DMS53 treated with DMSO at 0.1 percent for 48 hours (cell line): ENCODE measurements at regions not wholly inside any gene's neighbourhood (a gene's known extent, or its start where the extent isn't known, plus 50 kb on each side); places are given as distances from the start of the nearest gene placed in this dataset.
"Not testable (repeated sequence)": the region's sequence is repeated elsewhere in the genome, so short reads cannot be mapped to it uniquely, and the experiment has no call there.

Source experiments
- DNase-seq: peaks from one replicate; lab custom pipeline; 2025; ENCODE audit not compliant: unreplicated experiment; lab: John Stamatoyannopoulos, UW

- DNase-seq: no peak
Measured at GRCh38 chr15:88994286-88994685, 81.1 kb upstream of the MFGE8 start.

- no peak for DNase-seq
Measured at GRCh38 chr15:88995449-88995848, 82.3 kb upstream of the MFGE8 start.

- no peak for DNase-seq
Measured at GRCh38 chr15:88997531-88997930, 84.4 kb upstream of the MFGE8 start.

GRCh38 chr15:88998980-88999713 is 86.0 kb upstream of the MFGE8 start:
- no peak for DNase-seq

- not testable (repeated sequence) for DNase-seq
Measured at GRCh38 chr15:89001708-89002275, 86.5 kb upstream of the ABHD2 start.

GRCh38 chr15:89002281-89002761 is 85.9 kb upstream of the ABHD2 start:
- no peak for DNase-seq

- DNase-seq: no peak
Measured at GRCh38 chr15:89002830-89003229, 85.4 kb upstream of the ABHD2 start.

GRCh38 chr15:89003865-89004725 is 84.2 kb upstream of the ABHD2 start:
- DNase-seq: no peak

GRCh38 chr15:89004726-89005030 is 83.6 kb upstream of the ABHD2 start:
- no peak for DNase-seq

GRCh38 chr15:89007527-89007926 is 80.7 kb upstream of the ABHD2 start:
- DNase-seq: not testable (repeated sequence)

GRCh38 chr15:89007989-89008388 is 80.3 kb upstream of the ABHD2 start:
- no peak for DNase-seq

- DNase-seq: no peak
Measured at GRCh38 chr15:89009080-89009479, 79.2 kb upstream of the ABHD2 start.

GRCh38 chr15:89015412-89016097 is 72.7 kb upstream of the ABHD2 start:
- DNase-seq: no peak

GRCh38 chr15:89016549-89017041 is 71.7 kb upstream of the ABHD2 start:
- DNase-seq: no peak

GRCh38 chr15:89017370-89018066 is 70.7 kb upstream of the ABHD2 start:
- DNase-seq: peak; percentile 6

GRCh38 chr15:89018207-89018606 is 70.0 kb upstream of the ABHD2 start:
- DNase-seq: no peak

- DNase-seq: no peak
Measured at GRCh38 chr15:89019436-89019835, 68.8 kb upstream of the ABHD2 start.

GRCh38 chr15:89021224-89021623 is 67.0 kb upstream of the ABHD2 start:
- DNase-seq: no peak

GRCh38 chr15:89021886-89022285 is 66.4 kb upstream of the ABHD2 start:
- not testable (repeated sequence) for DNase-seq

- no peak for DNase-seq
Measured at GRCh38 chr15:89023311-89023961, 64.8 kb upstream of the ABHD2 start.
